ENCODE measurements at regions not wholly inside any gene's neighbourhood (a gene's known extent, or its start where the extent isn't known, plus 50 kb on each side); places are given as distances from the start of the nearest gene placed in this dataset.

DNA sequence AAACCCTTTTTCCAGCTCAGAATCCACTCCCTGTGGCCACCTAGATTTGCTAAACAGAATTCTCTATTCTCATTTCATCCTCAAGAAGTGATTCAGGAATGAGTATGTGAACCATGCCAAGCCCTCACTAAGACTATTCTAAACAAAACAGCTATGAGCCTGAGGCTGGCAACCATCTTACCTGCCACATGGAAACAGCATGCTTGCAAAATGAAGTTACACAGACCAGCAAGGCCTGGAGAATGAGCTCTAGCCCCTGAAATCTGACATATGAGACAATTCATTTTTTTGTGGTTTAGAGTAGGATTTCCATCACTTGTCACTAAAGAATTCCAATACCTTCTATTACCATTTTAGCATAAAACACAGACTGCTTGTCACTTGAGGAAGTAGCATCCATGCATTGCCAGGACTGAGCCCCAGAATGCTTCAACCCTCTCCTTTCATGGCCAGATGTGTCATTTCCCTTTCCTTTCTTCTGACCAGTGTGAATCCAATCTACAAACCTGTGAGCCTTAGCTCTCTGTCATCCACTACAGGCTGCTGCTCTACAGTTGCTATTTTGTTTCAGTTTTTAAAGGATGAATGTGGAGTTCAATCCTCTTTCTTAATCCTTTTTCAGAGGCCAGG, 744.3 kb upstream of the ACVR2A start:
- DNase-seq, result no peak

DNA sequence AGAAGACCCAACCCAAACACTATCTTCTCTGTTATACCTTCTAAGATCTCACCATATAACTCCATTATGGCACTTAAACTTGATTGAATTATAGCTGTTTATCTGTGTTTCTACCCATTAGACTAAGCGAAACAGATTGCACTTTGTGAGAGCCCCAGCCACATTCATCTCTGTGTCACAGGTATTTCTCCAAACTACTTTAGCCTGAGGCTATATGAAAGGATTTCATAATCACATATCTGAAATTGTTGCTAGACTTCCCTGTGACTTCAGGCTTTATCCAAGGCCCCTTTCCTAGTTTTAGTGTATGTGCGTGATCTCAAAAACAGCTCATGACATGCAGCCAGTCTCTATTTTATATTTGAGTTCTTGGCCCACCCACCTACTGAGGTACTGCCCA, 745.0 kb upstream of the ACVR2A start:
- no peak for DNase-seq

DNA sequence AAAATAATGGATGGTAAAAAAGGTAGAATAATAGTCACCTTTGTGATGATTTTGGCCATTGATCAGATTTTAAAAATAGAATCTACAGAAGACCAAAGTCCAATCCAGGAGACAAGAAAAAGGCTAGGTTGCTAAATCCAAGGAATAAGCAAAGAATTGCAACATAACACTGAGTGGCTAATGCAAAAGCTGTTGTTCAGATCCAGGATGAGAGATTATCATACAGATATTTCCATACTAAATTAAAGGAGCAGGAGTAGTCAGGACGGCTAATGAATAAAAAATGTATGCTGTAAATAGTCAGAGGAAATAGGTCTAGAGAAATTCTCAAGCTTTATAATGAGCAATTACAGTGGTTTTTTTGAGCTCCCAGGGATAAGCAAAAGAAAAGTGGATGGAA, 745.9 kb upstream of the ACVR2A start:
- no peak for DNase-seq

DNA sequence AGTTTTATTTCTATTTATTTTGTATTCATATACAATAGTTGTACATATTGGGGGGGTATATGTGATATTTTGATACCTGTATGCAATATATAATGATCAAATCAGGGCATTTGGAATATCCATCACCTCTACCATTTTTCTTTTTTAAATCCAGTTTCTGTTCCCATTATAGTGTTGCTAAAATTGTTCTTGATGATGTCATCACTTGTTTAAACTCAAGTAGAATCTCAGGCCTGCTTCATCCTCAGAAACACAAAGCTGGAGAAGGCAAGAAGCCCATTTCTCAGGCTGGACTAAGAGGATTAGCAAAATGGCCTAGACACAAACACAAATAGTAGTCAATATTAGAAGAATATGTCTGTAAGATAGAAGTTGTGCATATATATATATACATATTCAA, 747.1 kb upstream of the ACVR2A start:
- DNase-seq, result no peak

DNA sequence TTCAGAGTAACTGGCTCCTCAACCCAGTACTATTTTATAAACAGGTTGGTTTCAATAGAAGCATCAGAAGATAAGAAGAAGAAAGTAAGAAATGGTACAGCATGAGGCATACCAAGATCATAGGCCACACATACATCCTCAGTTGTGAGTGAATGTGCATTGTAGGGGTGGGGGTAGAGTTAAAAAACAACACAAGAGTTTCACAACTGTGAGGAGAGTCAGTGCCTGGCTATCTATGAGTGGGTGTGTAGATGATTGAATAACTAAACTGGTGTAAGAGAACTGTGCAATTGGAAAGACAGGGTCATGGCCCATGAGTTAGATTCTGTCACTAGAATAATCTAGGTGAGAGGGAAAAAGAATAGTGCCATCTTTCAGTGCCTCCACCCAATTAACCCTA, 748.2 kb upstream of the ACVR2A start:
- no peak for DNase-seq

DNA sequence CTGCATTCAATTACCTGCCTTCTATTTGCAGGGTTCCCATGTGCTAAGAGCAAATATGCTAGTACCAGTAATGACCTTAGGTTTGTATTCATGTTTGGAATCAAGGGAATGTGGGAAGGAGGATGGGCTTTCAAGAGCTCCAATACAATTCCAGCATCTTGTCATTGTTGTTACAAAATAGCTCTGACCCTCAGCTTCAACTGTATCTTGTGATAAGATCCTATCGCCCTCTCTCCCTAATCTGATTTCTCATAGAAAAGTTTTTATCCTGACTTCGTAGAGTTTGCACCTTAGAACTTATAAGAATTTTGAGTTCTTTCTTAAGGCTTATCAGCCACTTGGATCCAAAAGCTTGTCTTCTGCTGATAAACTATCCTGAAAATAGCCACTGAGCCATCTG, 749.5 kb upstream of the ACVR2A start:
- no peak for DNase-seq

DNA sequence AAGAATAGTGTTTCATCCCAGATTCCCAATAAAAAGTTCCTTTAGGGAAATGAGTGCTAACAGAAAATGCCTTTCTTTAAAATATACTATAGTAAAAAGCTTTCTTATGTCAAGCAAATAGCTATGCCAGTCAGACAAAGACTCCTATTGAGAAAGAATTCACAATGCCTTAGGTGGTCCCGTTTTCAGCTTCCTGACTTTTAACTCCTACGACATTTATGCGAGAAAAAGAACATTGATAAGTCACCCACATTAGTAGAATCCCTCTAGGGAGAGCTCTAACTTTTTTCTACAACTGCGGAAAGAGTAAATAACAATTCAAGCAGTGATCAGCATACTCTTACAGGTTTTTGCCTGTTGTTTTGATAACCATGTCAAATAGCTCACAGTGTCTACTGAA, 750.8 kb upstream of the ACVR2A start:
- DNase-seq, result no peak

DNA sequence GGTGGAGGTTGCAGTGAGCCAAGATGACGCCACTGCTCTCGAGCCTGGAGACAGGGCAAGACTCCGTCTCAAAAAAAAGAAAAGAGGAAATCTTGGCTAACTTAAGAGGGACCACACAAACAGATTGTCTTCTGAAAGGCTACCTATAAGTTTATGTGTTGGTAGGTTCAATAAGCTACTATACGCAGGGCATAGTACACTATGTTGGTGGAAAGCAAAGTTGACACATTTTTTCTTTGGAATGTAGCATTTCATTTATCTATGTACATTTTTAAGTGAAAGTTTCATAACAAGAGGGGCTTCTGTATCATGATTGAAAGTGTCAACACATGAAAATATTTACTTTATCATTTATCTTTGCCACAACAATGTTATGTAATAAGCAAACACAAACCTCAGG, 752.6 kb upstream of the ACVR2A start:
- DNase-seq, result no peak

DNA sequence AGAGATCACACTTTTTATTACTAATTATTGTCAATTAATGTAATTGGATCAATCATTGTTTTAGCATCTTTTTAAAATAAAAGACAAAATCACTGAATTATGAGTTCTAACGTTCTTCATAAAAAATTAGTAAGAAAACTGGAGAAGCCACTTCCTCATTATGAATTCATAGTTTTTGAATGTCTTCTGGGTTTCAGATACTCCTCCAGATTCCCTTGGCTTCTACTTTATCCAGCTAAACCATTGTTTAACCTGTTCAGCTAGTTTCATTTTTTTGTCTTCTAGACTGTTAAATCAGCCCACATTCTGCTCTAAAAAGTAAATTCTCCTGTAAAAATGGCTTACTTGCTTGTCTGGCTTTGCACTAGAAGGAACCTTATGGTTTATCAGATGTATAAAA, 753.4 kb upstream of the ACVR2A start:
- DNase-seq, result no peak

DNA sequence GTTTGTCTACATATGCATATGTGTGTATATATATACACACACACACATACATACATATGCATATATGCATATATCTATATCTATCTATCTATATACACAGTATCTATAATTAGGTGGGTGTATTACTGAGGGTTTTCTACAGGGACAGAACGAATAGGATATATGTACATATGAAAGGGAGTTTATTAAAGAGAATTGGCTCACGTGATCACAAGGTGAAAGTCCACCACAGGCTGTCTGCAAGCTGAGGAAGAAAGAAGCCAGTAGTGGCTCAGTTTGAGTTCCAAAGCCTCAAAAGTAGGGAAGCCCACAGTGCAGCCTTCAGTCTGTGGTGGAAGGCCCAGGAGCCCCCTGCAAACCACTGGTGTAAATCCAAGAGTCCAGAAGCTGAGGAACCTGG, 756.0 kb upstream of the ACVR2A start:
- DNase-seq, result no peak

DNA sequence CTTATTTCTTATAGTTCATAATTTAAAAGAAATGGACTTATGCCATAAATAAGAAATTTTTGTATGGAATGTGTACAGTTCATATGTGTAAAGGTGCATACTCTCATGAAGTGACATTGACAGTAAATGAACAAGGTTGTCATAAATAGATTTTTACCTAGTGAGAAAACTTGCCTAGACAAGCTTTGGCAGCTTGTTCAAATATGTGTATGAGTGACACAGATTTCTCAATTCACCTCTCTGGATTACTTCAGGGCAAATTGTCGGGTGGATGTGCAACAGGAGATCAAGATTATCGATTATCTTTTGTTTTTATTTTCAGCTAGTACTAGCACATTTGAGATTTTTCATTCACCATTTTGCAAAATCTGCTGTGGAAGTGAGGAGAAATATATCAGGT, 758.1 kb upstream of the ACVR2A start:
- DNase-seq, result no peak

DNA sequence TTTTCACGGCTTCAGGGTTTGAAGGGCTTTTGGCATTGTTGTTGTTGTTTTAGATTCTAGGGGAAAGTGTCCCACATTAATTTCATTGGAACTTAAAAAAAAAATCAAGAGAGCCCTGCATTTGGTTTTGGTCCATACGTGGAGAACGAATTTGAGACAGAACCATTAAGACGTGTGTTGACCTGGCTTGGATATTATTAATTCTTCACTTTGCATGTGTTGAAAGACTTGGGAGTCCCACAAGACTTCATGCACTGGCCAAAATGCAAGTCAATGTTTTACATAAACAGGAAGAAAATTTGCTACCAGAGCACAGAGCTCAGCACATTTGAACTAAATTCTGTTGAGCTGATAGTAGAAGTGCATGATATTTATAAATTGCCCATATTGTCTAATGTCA, 761.2 kb upstream of the ACVR2A start:
- no peak for DNase-seq

DNA sequence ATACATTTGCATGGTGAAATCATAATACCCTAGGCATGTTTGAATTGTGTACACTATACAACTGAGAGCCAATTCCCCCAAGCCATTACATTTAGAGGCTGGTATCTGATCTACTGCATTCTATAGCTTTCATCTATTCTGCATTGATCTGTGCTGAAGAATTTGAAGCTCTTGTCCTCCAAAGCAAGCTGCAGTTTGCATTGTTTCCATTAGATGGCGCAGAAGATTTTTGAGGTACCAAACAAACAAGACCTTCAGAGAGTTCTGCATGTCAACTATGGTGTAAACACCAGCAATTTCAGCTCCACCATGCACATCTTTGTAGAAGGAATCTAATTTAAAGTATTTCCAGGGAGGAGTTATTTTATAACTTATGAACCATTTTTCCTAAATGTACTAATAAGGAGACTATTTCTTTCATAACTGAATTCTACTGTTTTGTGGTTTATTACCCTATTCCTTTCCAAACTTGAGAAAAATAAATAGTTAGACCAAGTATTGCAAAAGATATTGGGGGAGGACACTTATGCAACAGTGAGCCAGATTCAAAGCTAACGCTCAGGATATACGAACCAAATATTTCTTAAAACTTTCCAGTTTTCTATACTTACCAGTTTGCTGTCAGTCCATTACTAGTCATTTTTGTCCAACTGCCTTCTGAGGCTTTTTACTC, 761.8 kb upstream of the ACVR2A start:
- peak; percentile 10 for DNase-seq

DNA sequence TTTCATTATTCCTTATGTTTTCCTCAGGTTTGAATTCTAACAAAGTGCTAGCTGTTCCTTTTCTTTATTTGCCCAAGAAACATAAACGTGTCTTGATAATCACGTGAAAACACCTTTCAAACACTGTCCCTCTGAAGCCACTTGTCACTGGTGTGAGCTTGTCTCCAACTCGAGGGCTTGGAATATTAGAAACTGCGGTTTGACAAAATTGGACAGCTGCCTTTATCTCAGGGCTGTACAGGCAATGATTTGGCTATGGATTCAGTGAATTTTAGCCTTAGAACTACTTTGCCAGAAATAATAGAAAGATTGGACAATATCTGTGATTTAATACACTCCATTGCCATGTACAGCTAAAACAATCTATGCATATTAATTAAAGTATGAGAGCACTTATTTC, 763.0 kb upstream of the ACVR2A start:
- no peak for DNase-seq

DNA sequence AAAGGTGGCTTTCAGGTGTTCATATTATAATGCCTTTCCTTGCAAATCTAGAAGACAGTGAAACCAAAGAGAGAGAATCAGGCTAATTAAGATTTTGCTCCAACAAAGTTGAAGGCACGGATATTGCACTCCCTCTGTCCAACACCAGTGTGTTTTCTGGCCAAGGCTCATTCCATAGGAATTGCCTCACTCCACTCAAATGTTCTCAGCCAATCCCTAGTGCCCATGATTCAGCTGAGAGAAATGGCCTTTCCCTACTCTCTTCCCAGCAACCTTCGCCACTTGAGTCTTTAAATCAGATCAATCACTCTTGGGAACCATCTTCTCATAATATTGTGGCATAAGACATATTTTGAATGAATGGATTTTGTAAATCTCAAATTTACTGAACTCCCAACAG, 768.2 kb upstream of the ACVR2A start:
- no peak for DNase-seq

DNA sequence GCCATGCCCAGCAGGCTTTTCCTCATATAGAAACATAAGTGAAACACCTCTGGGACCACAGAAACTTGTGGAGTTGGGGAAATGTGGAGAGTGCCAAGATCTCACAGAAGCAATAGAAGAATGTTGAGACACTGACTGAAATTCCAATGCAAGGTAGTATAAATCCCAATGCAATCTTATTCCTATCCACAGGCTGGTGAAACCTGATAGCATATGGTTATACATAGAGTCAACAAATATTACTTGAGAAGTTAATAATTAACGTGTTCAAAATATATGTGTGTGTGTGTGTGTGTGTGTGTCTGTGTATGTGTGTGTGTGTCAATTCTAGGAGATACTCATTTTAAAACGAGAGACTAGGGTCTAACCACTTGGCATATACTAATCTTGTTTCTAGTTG, 776.8 kb upstream of the ACVR2A start:
- no peak for DNase-seq

DNA sequence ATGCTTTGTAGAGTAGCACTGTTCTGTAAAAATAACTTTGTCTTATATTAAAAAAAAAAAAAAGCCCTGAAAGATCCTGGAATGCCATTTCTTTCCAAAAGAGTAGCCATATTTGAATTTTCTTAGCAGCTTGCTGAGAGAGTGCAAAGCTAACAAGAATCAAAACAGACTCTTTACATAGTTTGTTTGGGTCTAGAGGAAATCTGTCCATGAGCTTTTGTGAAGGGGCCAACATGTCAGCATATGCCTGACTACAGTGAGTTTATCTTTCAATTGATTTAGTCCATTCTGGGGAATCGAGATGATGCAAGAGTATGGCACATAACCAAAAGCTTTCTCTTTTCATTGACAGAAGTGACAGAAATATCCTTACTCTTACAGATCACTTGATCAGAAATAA, 777.7 kb upstream of the ACVR2A start:
- no peak for DNase-seq

DNA sequence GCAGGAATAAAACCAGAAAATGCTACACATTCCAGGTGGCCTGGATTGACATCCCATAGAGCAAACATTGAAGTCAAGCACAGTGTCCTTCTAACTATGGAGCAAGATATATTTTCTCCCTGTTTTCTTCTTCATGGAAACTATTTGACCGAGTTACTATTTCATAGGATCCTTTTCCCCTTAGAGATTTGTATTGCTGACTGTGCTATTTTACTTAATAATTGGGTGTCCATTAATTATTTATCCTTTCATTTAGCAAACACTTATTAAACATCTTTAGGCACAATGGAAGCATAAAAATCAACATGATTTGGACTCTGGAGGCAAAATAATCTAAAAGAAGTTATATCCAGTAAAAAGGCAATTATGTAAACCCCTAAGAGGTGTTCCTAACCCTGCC, 782.8 kb upstream of the ACVR2A start:
- DNase-seq, result no peak

DNA sequence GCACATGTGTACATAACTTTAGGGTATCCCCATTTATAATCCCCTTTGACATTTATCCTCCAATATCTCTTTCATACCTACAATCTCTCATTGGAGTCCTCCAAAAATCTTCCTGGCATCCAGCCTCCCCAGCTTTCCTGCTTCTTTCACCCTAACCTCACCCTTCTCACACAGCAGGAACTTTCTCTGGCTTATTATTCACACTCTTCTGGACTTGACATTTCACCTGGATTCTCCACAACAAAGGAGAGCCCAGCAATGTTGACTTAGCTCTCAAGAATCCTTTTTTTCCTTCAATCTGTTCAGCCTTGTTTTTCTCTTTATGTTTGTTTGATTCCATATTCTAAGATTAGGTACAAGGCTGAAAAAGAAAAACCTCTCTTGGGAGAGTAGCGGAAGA, 783.6 kb upstream of the ACVR2A start:
- DNase-seq, result no peak

DNA sequence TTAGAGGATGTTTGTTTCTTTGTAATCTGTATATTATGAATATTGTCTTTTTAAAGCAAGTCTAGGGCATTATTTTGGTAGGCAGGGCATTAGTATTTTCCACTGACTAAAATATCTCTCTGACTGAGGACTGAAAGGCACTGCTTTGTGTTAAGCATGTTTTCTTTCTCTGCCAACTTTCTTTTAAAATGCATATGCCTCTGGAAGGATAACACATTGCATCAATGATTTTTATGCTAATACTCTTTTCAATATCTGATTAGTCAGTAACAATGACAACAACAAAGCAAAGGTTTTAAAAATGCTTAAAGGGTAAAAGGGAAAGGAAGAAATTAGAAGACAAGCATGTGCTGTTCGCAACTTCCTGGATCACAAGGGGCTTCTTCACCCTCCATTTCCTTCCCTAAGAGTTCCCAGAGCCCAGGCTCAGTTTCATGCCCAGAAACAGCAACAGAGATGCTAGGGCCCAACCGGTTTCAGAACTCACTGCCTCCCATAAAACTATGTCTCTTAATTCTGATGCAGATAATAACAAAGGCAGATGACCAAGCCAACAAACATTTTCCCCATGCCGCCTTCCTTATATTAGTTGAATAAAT, 786.8 kb upstream of the ACVR2A start:
- no peak for DNase-seq

DNA sequence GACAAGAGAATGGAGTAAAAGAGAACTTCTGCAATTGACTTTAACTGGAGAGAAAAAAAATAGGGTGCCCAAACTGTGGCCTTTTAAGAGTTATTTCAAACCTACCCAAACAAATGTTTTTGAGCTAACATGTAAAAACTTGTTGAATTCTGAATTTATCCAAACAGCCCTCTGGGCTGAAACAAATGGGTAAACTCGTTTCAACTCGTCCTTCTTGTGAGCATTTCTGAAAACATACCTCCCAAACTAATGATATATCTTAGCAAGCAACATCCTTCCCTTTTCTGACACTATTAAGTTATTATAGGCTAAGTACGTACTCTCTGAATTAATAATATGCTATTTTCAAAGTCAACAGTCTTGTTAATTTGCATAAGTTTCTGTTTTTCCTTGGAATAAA, 793.0 kb upstream of the ACVR2A start:
- no peak for DNase-seq

DNA sequence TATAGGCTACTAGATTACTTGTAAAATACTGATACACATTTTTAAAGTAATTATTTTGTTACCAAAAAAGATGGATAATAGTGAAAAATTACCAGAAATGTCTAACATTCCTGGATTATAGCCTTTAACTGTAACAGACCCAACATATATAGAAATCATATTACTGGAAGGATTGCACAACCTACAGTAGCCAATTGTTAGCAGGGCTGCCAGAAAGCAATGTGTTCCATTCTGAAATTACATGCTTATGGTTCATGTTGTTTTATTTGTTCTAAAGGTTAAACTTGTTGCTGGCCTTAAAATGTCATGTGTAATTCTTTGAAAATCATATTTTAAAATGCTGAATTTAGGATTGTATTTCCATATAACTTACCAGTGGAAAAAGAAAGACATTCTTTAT, 793.6 kb upstream of the ACVR2A start:
- no peak for DNase-seq

DNA sequence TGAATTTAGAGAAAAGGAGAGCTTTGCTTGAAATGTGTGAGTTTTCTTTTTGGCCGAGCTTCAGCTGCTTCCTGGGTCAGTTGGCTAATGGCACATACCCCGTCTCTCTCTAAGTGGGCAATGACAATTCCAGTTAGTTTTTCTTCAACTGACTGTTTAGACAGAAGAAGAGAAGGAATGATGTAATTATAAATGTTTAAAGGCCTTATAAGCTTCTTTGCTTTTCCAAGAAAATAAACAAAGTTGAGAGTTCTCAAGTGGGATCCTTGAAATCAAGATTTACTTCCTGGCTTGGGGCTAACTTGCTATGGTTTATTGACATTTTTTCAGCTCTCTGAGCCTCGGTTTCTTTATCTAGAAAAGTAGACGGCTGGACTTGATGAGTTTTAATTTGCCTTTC, 794.9 kb upstream of the ACVR2A start:
- no peak for DNase-seq

DNA sequence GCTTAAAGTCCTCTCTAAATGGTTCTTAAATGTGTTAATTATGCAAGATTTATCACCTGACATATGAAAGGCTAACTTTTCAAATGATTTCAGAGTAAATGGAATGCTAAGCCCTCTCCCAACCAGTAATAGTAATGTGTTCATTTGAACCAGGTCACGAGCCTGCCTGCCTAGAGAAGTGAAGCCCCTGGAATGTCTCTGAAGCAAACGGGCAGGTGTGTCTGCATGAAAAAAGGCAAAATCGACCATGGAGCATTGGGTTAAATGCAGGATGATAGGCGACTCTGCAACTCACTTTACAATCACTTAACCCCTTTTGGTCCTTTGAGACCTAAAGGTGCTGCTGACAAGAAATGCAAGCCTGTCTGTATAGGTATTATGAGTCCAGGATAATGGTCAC, 798.4 kb upstream of the ACVR2A start:
- no peak for DNase-seq

DNA sequence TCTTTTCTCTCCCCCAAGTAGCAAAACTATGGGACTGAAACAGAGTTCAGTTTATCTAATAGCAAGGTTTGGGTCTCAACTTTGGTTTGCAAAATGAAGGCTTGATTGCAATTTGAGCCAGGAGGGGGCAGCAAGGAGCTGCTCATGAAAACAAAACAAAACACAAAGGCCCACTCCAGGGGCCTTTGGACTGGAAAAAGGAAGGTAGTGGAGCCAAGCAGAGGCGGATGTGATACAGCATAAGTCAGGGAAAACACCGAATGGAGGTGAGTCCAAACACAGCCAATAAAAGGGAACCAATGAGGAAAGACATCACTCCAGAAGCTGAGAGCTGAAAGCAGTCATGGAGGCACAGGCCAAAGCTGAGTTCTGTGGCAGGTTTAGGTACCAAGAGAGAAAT, 799.7 kb upstream of the ACVR2A start:
- peak; percentile 45 for DNase-seq
